Activated CD8-positive, alpha-beta memory T cell treated with anti-CD3 and anti-CD28 coated beads for 24 hours (primary cell): ENCODE measurements at regions not wholly inside any gene's neighbourhood (a gene's known extent, or its start where the extent isn't known, plus 50 kb on each side); places are given as distances from the start of the nearest gene placed in this dataset.
"Not testable (repeated sequence)": the region's sequence is repeated elsewhere in the genome, so short reads cannot be mapped to it uniquely, and the experiment has no call there.

ENCODE experiments used
- DNase-seq: peaks from one replicate; pipeline ENCODE4 v3.0.0-alpha.2; 2020

DNA sequence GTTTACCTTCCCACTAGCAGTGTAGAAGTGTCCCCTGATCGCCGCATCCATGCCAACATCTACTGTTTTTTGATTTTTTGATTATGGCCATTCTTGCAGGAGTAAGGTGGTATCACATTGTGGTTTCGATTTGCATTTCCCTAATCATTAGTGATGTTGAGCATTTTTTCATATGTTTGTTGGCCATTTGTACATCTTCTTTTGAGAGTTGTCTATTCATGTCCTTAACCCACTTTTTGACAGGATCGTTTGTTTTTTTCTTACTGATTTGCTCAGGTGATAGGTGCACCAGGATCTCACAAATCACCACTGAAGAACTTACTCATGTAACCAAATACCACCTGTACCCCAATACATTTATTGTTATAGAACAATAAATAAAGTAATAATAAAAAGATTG lies 114.5 kb downstream of the GATA6 start:
- DNase-seq: not testable (repeated sequence)

DNA sequence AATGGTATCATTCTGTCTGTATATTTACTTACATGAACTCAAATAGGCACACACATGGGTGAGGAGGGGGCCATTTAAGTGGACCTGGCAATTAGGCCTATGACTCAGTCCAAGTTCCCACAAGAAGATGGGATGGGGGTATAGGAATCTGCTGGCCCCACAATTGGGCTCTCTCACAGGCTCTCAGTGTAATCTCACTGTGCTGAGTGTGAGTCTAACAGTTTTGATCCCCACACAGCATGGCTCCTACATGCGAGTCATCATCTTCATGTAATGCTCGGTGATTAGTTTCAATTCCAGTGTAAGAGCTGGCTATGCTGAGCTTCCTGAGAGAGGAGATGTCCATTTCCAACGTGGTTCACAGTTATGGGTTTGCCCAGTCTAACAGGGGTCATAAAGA lies 114.0 kb downstream of the GATA6 start:
- no peak for DNase-seq

- DNase-seq: no peak
These were observed 113.7 kb downstream of the GATA6 start for GRCh38 chr18:22283116-22283395.

- DNase-seq: no peak
These were observed 113.1 kb downstream of the GATA6 start for GRCh38 chr18:22282311-22283115.

GRCh38 chr18:22280453-22280750 lies 111.0 kb downstream of the GATA6 start:
- no peak for DNase-seq

DNA sequence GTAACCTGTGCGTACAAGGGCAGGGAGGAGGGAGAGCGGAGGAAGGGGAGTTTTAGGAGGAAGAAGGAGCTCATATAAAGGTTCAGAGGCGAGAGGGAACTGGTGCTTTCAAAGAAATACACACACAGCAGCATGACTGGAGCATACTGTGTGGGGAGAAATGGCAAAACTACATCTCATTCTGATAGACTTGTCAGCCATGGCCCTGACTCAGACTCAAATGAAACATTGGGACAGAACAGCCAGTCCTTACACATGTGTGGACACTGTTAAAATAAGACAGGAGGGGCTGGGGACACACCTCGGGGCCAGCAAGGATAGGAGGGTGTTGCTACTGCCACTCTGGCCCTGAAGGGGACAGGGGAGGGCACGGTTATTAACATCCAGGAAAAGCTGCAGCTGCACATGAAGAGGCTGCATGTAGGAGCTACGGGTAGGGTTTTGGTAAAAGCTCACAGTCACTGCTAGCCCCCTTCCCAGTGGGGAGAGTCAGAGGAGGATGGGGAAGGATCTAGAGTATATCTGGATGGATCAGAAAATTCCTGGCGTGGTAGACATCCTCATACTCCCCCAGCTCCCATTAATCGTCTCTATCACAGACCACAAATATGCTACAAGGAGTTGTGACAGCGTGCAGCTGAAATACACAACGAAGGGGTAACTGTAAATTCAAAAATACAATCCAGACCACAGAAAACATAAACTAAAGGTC lies 110.5 kb downstream of the GATA6 start:
- DNase-seq: no peak

GRCh38 chr18:22278798-22279197 lies 109.4 kb downstream of the GATA6 start:
- DNase-seq: no peak

DNA sequence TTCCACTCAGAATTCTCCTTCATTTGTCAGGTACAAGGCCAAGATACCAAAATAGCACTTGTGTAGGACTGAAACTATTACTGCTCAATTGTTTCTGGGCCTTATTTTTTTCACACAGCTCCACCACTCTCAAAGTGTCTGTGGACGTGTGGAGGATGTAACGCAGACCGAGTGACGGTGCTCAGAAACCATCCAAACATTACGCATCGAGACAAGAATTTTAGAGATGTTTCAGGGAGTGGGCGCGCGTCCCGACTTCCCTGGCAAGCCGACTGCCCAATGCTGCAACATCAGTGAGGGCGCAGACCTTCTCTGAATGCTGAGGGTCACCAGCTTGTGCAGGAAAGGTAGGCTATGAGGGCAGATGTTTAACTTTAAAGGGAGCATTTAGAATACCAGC lies 108.4 kb downstream of the GATA6 start:
- DNase-seq: no peak

GRCh38 chr18:22276334-22276713 lies 106.9 kb downstream of the GATA6 start:
- no peak for DNase-seq

- DNase-seq: no peak
These were observed 106.4 kb downstream of the GATA6 start for GRCh38 chr18:22275706-22276333.

DNA sequence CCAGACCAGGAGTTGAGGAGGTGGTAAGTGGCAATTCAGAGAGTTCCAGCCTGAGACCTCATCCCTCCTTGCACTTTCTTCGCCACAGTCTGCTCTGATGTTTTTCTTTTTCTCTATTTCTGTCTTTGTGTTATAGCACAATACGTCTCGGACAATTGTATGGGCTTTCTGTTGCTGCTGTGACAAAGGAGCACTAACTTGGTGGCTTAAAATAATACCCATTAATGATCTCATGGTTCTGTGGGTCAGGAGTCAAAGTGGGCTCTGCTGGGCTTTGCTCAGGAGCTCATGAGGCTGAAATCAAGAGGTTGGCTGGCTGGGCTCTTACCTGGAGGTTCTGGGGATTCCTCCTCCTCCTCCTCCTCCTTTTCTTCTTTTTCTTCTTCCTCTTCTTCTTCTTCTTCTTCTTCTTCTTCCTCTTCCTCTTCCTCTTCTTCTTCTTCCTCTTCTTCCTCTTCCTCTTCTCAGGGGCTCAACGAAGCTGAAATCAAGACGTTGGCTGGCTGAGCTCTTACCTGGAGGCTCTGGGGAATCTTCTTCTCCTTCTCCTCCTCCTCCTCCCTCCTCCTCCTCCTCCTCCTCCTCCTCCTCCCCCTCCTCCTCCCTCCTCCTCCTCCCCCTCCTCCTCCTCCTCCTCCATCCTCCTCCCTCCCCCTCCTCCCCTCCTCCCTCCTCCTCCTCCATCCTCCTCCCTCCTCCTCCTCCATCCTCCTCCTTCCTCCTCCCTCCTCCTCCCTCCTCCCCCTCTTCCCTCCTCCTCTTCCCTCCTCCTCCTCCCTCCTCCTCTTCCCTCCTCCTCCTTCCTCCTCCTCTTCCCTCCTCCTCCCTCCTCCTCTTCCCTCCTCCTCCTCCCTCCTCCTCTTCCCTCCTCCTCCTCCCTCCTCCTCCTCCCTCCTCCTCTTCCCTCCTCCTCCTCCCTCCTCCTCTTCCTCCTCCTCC lies 104.0 kb downstream of the GATA6 start:
- no peak for DNase-seq

- no peak for DNase-seq
These were observed 102.9 kb downstream of the GATA6 start for GRCh38 chr18:22272242-22272641.

GRCh38 chr18:22271030-22271429 lies 101.6 kb downstream of the GATA6 start:
- no peak for DNase-seq

DNA sequence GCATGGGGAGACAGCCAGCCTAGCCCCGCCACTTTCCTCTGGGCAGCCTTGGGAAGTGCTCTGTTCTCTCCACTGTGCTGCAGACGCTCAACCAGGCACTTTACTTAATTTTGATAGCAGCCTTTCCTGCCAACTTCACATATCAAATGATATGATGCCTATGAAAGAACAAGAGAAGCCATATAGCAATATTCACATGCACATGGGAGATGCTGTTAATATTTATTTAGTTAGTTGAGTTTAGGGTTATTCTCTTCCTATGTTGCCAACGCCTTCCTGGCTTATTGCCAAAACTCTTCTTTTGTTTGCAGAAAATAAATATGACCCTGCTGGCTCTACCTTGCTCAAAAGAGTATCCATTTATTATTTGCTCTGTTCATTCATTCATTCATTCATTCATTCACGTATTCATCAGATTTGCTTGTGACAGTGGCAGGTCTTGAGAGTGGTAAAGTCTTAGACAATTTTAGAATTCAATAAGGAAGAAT lies 99.3 kb downstream of the GATA6 start:
- no peak for DNase-seq

DNA sequence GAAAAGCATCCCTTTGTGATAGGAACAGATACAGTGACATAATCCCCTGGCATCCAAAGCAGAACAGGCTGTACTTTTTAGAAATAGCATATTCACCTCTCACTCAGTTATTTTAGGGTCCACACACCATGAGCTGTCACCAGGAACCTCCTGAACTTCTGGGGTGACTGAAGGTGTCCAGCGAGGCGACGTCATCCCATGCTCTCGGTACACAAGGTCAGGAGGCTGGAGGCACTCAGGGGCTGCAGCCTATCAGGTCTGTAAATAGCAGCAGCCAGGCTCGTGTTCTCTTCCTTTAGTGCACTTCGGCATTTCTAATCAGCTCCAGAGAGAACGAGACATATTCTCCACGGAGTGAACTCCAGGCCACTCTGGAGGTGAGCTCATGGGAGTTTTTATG lies 98.3 kb downstream of the GATA6 start:
- DNase-seq: no peak

DNA sequence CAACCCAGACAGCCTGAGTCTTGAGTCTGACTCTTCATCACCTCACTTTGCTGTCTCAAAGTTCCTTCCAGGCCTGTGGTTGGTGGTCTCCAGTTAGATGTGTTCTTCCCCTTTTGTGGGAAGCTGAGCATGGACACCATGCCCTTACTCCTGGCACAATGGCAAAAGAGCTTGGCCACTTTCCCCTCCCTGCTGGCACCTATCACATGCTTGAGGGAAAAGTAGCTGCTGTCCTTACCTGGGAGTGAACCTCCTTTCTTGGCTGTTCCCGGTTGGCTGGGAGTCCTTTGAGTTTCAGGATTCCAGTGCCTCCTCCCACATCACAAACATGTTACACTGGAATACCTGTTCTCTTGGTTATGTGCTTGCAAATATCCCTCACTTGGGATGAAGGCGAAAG lies 97.8 kb downstream of the GATA6 start:
- DNase-seq: no peak

- no peak for DNase-seq
These were observed 96.4 kb downstream of the GATA6 start for GRCh38 chr18:22265838-22266237.

- no peak for DNase-seq
These were observed 90.9 kb downstream of the GATA6 start for GRCh38 chr18:22260208-22260820.

- DNase-seq: no peak
These were observed 87.7 kb downstream of the GATA6 start for GRCh38 chr18:22257022-22257543.

DNA sequence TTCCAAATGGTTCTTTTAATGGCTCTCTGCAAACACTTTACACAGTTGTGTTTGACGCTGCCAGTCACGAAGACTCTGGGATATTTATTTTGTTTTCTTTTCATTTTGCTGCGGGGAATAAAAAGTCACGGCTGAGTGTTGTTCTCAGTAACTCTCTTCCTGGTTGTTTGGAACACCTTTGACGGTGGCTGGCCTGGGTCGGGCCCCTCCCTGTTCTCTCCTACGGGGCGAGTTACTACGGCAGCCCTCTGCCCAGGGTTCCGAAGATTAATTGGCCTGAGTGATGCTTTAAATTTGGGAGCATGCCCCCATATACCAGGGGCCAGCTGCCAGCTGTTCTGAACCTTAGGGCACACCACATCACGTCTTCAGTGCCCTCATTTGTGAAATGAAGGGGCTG lies 84.7 kb downstream of the GATA6 start:
- DNase-seq: no peak

GRCh38 chr18:22253676-22254075 lies 84.3 kb downstream of the GATA6 start:
- DNase-seq: no peak

GRCh38 chr18:22253156-22253555 lies 83.8 kb downstream of the GATA6 start:
- no peak for DNase-seq
